UCSD-AML1 (cell line): ENCODE measurements at regions not wholly inside any gene's neighbourhood (a gene's known extent, or its start where the extent isn't known, plus 50 kb on each side); places are given as distances from the start of the nearest gene placed in this dataset.
"Not testable (repeated sequence)": the region's sequence is repeated elsewhere in the genome, so short reads cannot be mapped to it uniquely, and the experiment has no call there.

Source experiments
- DNase-seq: peaks from one replicate; lab custom pipeline; 2025; ENCODE audit not compliant: unreplicated experiment; lab: John Stamatoyannopoulos, UW

GRCh38 chr18:54662986-54663385 lies 71.9 kb downstream of the DYNAP start:
- no peak for DNase-seq

GRCh38 chr18:54669701-54670100 lies 78.7 kb downstream of the DYNAP start:
- DNase-seq: not testable (repeated sequence)

- DNase-seq: no peak
These were observed 80.3 kb downstream of the DYNAP start for GRCh38 chr18:54671291-54671881.

GRCh38 chr18:54672109-54672508 lies 81.1 kb downstream of the DYNAP start:
- DNase-seq: no peak

- DNase-seq: no peak
These were observed 81.9 kb downstream of the DYNAP start for GRCh38 chr18:54672846-54673475.

GRCh38 chr18:54673936-54674335 lies 82.9 kb downstream of the DYNAP start:
- DNase-seq: no peak

GRCh38 chr18:54675076-54675475 lies 84.0 kb downstream of the DYNAP start:
- DNase-seq: no peak

GRCh38 chr18:54679318-54680149 lies 88.5 kb downstream of the DYNAP start:
- no peak for DNase-seq

GRCh38 chr18:54684784-54685183 lies 93.7 kb downstream of the DYNAP start:
- peak; percentile 17 for DNase-seq

- no peak for DNase-seq
These were observed 98.3 kb downstream of the DYNAP start for GRCh38 chr18:54689319-54689718.

GRCh38 chr18:54690198-54690597 lies 99.2 kb downstream of the DYNAP start:
- no peak for DNase-seq

GRCh38 chr18:54692463-54692862 lies 101.4 kb downstream of the DYNAP start:
- DNase-seq: no peak

GRCh38 chr18:54696616-54697293 lies 105.7 kb downstream of the DYNAP start:
- no peak for DNase-seq

GRCh38 chr18:54700580-54700979 lies 109.5 kb downstream of the DYNAP start:
- DNase-seq: no peak

- no peak for DNase-seq
These were observed 111.6 kb downstream of the DYNAP start for GRCh38 chr18:54702686-54703085.

- no peak for DNase-seq
These were observed 118.0 kb upstream of the RAB27B start for GRCh38 chr18:54710074-54710899.

GRCh38 chr18:54710900-54711281 lies 117.4 kb upstream of the RAB27B start:
- DNase-seq: no peak

GRCh38 chr18:54712306-54712705 lies 116.0 kb upstream of the RAB27B start:
- no peak for DNase-seq

GRCh38 chr18:54712758-54713157 lies 115.5 kb upstream of the RAB27B start:
- DNase-seq: no peak

- DNase-seq: no peak
These were observed 114.9 kb upstream of the RAB27B start for GRCh38 chr18:54713386-54713785.

GRCh38 chr18:54714851-54715250 lies 113.4 kb upstream of the RAB27B start:
- peak; percentile 11 for DNase-seq
